HG03139 (cell line): ENCODE measurements at regions not wholly inside any gene's neighbourhood (a gene's known extent, or its start where the extent isn't known, plus 50 kb on each side); places are given as distances from the start of the nearest gene placed in this dataset.
"Not testable (repeated sequence)": the region's sequence is repeated elsewhere in the genome, so short reads cannot be mapped to it uniquely, and the experiment has no call there.

Source experiments
- ATAC-seq: cut with Tn5 transposase; IDR thresholded peaks from one replicate; pipeline ENCODE4 v1.9.1; 2021; ENCODE audit not compliant: unreplicated experiment

DNA sequence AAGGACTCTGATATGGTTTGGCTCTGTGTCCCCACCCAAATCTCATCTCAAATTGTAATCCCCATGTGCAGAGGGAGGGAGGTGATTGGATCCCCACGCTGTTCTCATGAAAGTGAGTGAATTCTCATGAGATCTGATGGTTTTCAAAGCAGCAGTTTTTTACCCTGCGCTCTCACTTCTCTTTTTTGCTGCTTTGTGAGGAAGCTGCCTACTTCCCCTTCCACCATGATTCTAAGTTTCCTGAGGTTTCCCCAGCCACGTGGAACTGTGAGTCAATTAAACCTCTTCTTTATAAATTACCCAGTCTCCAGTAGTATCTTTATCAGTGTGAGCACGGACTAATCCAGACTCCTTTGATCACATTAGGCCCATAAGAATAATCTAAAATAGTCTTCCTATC, 719.7 kb upstream of the CDH8 start:
- no peak for ATAC-seq

DNA sequence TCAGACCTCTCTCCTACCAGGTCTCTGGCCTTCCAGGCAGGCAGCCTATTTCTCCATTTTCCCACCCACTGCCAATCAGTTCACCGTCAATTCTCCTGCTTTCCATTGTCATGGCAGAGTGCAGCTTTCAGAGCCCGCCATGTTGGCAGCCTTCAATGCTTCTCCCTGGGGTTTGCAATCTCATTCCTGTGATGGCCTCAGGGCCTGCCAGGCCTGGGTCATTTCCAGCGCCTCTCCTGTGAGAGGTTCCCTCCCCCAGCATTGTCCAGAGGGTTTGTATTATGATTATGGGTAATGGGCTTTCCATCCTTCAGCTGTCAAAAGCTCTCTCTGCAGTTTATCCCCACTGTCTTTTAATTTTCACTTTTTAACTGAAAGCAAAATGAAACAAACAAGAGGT, 716.6 kb upstream of the CDH8 start:
- ATAC-seq, result no peak

DNA sequence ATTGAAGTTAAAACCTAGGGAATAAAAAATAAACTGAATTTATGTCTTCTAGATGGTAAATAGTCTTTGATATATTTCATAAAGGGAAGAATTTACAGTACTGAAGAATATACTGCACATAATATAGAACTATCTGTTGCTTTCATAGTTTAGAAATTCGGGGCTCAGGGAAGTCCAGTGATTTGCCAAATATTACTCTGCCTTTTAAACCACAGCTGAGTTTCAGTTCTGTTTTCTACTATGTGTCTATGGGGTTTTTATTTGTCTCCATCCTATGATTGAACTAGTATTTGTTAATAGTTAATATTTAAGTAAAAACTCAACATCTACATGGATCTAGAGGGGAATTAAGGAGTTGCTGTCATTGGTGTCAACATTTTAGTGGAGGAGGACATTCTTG, 715.0 kb upstream of the CDH8 start:
- ATAC-seq, result no peak

DNA sequence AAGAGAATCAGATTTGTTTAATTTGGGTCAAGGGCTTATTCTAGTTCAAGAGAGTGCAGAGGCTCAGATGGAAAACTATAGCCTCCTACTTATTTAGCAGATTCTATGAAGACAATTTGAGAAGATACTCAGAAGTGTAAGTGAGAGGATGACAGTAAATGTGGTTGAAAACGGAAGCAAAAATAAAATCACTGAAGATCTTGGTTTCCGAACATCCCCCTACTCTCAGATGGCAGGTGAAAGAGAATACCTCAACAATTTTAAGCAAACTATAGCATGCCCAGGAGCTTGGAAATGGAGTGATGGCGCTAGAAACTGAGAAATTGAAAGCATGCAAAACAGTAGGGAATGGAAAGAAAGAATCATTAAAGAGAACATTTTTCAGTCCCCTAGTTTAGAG, 705.5 kb upstream of the CDH8 start:
- ATAC-seq, result no peak

DNA sequence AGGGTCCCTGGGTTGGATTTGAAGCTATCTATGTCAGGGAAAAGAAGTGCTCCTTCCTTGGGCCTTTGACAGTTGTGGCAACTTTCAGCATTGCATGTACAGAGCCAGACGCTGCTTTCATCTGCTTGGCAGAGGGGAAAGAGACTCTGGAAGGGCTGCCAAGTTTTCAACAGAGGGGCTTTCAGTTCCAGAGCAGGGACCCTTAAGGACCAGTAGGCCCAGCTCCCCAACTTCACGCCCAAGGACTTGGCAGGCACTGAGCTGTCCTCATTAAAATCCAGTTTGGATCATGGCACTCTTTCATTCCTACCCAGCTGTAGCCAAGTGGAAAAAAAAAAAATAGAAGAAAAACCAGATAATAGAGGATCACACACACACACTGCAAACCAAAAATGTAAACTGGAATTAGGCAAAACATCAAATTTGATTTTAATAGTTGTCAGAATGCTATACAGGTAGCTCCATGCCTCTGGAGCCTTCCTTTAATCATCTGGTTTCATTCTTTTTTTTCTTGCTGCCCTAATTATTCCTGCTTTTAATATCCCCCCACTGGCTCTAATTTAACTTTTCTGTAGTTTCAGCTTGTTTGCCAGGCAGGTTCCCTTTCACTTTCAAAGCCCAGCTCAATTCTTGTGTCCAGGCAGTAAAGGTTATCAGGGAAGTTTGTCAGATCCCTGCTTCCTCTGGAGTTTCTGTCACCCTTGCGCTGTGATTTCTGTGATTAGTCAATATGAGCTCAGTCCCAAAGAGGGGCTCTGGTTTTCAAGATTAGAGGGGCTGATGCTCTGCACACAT, 702.6 kb upstream of the CDH8 start:
- no peak for ATAC-seq

DNA sequence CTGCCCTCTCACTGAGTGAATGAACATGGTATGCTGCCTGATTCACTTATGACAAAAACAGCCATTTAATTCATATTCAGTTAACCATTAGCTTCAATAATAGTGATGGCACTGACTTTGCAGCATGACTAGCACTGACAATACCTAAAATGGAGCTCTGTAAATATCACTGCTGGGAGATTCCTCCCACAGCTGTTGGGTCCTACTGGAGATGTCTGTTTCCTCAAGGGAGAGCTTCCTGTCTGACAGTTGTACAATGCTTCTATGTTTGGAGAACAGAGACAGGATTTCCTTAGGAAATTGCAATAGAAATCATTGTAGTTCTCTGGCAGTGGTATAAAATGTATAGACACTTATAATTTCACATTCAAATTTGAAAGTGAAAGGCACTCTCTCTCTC, 695.9 kb upstream of the CDH8 start:
- ATAC-seq, result no peak

DNA sequence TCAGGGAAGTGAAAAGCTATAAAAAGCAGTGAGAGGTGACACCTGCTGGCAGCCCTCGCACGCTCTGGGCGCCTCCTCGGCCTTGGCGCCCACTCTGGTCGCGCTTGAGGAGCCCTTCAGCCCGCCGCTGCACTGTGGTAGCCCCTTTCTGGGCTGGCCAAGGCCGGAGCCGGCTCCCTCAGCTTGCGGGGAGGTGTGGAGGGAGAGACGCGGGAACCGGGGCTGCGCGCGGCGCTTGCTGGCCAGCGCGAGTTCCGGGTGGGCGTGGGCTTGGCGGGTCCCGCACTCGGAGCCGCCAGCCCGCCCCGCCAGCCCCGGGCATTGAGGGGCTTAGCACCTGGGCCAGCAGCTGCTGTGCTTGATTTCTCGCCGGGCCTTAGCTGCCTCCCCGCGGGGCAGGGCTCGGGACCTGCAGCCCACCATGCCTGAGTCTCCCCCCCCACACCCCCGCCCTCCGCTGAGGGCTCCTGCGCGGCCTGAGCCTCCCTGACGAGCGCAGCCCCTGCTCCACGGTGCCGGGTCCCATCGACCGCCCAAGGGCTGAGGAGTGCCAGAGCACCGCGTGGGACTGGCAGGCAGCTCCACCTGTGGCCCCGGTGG, 688.5 kb upstream of the CDH8 start:
- not testable (repeated sequence) for ATAC-seq

DNA sequence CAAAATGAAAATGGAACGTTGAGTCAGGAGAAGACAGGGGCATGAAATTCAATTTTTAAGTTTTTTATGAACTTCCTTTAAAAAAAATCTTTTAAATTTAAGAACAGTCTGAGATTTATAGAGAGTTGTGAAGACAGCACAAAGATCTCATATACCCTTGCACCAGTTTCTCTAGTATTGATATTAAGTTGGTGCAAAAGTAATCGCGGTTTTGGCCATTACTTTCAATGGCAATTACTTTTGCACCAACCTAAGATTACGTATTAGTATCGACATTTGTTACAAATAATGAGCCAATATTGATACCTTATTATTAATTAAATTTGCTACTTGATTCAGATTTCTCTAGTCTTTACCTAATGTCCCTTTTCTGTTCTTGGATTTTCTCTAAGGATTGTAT, 684.4 kb upstream of the CDH8 start:
- ATAC-seq, result no peak

DNA sequence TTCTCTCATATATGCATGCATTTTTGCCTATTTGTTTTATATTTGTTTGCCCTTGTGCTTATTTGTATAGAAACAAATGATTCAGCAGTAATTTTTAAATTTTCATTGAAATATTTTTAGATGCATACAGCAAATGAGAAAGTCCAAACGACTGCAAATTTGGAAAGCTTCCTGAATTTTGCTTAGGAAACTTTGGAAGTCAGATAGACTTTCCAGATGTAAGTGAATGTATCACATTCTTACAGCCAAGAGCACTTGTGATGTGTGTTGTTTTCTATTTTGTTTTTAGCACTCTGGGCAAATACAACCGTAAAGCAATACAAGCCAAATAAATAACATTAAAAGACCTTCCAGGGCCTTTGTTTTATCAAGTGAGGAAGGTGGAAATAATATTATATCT, 680.8 kb upstream of the CDH8 start:
- no peak for ATAC-seq

DNA sequence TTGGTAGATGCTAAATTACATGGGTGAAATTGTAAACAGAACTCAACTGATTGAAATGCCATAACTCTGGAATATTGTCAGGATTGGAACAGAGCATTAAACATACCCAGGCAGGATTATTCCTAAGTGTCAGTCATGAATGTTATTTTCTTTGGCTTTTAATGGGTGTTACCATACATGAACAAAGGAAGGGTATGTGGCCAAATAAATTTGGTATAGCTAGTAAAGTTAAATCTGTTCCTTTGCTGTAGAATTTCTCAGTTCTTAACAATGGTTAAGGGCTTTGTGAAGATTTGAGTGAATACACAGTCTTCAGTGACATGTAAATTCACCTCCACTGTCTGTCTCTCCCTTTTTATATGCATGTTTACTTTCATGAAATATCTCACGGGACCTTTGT, 679.5 kb upstream of the CDH8 start:
- no peak for ATAC-seq

DNA sequence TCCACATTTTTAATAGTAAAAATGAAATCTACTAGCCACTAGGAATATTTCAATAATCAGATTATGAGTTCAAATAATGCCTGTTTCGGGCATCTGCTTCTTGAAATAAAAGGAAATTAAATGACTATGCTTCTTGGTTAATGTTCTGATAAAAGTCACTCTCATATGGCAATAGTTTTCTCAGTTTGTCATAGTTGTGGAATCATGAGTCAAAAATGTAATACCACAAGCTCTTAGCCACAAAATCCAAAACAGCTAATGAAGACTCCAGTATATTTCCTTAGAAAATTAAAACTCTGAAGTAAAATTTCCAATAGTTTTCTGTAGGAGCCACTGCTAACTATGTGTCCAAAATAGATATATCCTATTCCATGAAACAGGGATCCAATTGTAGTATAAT, 676.3 kb upstream of the CDH8 start:
- no peak for ATAC-seq

DNA sequence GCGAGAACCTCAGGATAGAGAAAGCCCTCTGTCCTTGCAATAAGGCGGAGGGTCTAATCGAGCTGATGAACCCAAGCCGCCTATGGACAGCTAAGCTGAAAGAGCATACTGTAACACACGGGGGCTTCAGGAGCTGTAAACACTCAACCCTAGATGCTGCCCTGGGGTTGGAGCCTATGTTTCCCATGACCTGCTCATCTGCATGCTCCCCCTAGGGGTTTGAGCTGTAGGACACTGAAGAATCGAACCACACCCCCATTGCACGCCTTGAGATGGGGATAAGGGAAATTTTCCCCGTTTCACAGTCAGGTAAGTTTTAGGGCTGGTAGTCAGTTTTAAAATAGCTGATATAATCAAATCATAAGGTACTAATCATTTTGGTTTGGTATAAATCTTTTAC, 675.6 kb upstream of the CDH8 start:
- ATAC-seq, result no peak

DNA sequence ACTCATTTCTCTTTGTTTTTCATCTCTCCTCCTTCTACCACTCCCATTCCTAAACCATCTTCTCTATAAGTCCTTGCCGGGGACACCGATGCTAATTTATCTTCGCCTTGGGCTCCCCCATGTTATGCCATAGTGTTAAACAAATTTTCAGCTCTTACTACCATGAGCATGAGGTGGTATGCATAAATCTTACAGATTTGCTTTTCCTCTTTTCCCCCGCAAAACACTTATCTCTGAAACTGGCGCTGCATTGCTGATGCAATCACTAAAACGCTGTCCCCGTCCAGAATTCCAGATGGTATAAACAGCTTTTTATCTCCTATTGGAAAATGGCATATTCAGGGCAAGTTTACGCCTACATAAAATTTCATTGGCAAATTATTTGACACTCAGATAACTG, 673.6 kb upstream of the CDH8 start:
- no peak for ATAC-seq

DNA sequence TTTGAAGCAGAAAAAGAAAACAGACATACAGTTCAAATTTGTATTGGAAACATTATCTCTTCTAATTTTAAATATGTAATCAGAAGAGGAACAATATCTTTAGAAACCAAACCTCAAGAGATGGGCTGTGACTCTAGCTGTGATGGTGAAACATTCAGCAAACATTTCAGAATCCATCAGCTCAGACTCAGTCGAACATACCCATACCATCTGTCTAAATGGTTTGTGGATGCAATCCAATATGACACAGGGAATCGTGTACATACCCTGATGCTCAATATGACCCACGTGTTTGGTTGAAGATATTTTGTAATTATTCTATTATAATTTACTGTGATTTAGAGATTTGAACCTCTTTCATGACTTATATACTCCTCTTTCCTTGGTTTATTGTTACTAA, 665.2 kb upstream of the CDH8 start:
- no peak for ATAC-seq

DNA sequence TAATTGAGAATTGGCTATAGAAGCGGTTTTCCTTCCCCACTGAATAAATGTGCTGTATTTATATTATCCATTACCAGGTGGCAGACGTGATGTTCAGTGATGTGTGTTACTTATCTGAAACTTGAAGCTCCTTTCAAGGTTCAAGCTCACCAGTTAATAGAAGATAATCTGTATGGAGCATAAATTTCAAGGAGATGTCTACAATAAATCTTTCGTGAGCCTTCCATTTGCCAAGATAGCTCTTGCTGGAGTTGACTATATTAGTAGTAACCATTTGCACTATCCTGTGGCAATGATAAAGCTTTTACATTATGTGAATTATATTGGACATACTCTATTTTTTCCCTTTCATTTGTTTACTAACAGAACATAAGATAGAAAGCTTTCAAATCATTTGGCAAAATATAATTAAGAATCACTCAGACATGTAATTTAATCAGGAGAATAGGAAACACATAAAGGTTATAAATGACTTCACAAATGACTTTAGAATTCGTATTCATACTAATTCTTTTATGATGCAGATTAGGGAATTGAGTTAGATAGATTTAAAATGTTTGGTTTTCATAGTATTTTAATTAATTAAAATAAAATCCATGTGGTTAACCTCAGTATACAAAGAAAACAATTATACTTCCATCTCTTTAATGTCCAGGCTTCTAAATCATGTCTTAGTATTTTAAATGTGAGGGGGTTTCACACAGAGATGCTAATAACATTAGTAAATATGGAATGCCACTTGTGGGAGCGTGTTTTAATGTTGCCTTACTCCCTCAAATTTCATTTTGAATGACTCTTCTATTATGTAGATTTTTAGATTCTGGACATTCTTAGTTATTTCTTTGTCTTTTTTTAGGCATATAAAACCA, 664.4 kb upstream of the CDH8 start:
- no peak for ATAC-seq

DNA sequence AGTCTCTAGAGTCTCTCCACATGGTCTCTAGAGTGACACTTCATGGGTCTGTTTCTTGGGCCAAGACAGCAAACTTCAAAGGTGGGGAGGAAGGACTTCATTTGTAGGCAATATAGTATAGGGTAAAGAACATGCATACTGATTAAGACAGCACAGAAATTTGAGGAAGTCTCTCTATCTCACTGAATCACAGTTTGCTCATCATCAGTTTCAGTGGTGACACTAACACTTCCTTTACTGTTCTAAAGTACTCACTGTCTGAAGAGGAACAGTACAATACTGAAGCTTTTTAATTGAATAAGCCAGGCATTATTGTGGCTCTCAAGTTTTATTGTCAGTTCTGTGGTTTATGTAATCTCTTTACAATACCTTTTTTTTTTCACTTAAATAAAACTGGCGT, 656.4 kb upstream of the CDH8 start:
- ATAC-seq, result no peak

DNA sequence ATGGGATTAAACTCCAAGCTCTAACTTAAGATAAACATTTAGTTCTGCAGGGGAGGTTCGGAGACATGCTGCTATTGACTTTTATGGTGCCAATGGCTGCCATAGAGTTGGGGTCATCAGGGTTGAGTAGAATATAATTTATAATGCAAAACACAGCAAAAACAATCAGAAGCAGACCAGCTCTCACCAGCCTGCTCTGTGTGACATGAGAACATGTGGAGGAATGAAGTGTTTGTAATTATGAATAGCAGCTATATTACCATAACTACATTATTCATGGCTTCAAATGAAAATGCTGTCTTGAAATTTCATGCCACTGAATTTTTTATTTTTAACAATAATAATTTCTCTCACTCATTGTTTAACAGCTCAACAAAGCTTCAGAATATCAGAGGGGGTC, 645.6 kb upstream of the CDH8 start:
- no peak for ATAC-seq

DNA sequence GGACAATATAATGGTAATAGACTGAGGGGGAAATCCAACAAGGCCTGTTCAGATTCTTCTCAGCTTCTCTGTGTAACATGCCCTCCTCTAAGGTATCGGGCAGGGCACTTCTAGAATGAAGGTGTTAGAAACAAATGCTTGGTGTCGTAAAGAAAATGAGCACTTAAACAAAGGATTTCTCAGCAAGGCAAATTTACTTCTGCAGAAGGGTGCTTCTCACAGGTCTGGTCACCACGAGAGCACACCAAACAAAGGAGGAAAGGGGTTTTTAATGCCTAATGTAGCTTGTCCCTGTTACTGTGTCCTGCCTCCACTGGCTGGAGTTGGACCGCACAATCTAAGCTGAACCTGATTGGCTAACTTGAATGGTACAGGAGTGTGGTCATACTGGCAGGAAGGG, 642.6 kb upstream of the CDH8 start:
- no peak for ATAC-seq

DNA sequence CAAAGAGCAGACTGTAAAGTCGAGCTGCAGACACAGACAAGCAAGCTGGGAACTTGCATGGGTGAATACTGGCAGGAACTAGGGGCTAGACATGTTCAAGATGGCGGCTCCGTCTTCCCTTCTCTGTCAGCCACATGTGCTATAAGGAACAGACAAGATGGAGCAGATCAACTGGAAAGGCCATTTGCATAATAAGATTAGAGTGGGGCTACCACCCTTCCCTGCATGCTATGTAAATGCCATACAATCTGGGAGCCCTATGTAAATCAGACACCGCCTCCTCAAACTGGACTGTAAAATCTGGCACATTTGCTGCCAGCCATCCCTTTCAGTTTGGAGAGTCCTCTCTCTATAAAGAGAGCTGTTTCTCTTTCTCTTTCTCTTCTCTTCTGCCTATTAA, 640.1 kb upstream of the CDH8 start:
- ATAC-seq, result no peak

DNA sequence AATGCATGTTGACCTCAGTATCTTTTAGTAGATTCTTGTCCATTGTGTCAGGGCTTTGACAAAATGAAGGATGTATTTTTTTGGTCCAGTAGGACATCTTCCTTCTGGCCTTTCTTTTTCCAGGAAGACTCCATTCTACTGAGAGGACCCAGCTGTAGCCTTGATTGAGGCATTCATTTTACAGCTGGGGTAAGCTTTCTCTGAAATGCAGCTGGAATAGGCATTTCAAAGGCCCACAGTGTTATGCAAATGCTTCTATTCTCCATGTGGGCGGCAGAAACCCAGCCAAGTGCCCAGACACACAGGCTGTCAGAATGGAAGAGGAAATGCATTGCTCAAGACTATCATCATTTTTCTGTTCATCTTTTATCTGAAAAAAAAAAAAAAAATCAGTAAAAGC, 629.0 kb upstream of the CDH8 start:
- ATAC-seq, result no peak

DNA sequence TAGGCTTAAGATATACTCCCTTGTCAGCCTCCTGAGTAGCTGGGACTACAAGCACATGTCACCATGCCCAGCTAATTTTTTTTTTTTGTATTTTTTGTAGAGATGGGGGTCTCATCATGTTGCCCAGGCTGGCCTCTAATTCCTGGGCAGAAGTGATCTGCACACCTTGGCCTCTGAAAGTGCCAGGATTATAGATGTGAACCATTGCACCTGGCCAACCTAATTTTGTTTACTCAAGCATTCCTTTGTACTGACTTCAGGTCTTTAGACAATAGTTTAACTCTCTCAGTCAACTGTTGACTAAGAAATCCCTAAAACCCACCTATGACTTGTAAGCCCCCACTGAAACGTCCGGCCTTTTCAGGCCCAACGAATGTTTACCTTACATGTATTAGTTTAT, 628.3 kb upstream of the CDH8 start:
- ATAC-seq, result no peak

DNA sequence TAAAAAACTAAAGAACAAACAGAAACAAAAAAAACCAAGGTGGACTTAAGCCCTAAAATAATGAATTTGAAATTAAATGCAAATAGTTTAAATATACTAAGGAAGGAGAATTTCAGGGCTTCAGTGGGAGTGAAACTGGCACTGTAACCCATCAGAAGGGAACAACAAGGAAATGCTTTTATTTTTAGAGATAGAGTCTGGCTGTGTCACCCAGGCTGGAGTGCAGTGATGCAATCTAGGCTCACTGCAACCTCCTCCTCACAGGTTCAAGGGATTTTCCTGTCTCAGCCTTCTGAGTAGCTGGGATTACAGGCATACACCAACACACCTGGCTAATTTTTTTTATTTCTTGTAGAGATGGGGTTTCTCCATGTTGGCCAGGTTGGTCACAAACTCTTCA, 625.2 kb upstream of the CDH8 start:
- no peak for ATAC-seq
